Tibial artery (tissue), 4 donors: ENCODE measurements at regions not wholly inside any gene's neighbourhood (a gene's known extent, or its start where the extent isn't known, plus 50 kb on each side); places are given as distances from the start of the nearest gene placed in this dataset.
"Not testable (repeated sequence)": the region's sequence is repeated elsewhere in the genome, so short reads cannot be mapped to it uniquely, and the experiment has no call there.

Source experiments
- DNase-seq, 2 donors: peaks; one replicate each; pipeline ENCODE4 v3.0.0-alpha.2; 2019
- H3K27ac ChIP-seq, 2 donors: fragments of 200-600 bp; sonication (generic) in 1 of 2; 1 replicate in 1 of 2; 2 replicates in 1 of 2; pipeline ENCODE4 v1.5.1; 2018 to 2019; ENCODE audit warnings: mild to moderate bottlenecking in 1 of 2
- H3K27me3 ChIP-seq, 2 donors: fragments of 200-600 bp; sonication (generic) in 1 of 2; one replicate each; pipeline versions ENCODE4 v1.5.1 to v1.6.0; 2016 to 2019
- H3K36me3 ChIP-seq, 3 donors: fragments of 200-600 bp; sonication (generic) in 2 of 3; one replicate each; pipeline ENCODE4 v1.5.1; 2016 to 2019; ENCODE audit warnings: mild to moderate bottlenecking in 2 of 3
- H3K4me1 ChIP-seq, 4 donors: fragments of 200-600 bp; sonication (generic) in 2 of 4; 1 replicate in 3 of 4; 2 replicates in 1 of 4; pipeline ENCODE4 v1.5.1; 2016 to 2019
- H3K4me3 ChIP-seq, 2 donors: fragments of 200-600 bp; sonication (generic) in 1 of 2; 1 replicate in 1 of 2; 2 replicates in 1 of 2; pipeline ENCODE4 v1.5.1; 2018 to 2019; ENCODE audit warnings: mild to moderate bottlenecking in 2 of 2
- H3K9me3 ChIP-seq, 3 donors: fragments of 200-600 bp; sonication (generic) in 1 of 3; one replicate each; pipeline ENCODE4 v1.5.1; 2016 to 2019
- intact Hi-C: fragments of 100-400 bp; cut with DNase I; formaldehyde crosslinking; loops from one replicate; pipeline ENCODE4 v1.15.0; 2023; ENCODE audit warnings: low total_unique reads
- TF ChIP-seq, protein P1 (sequence below), 2 experiments: fragments of 200-600 bp in 1 of 2; fragments of 450-650 bp in 1 of 2; IDR thresholded peaks; one replicate each; pipeline ENCODE4 v1.5.1; 2017 to 2019; ENCODE audit warnings: antibody characterized with exemption in 2 of 2, mild to moderate bottlenecking in 1 of 2, moderate library complexity in 1 of 2

DNA sequence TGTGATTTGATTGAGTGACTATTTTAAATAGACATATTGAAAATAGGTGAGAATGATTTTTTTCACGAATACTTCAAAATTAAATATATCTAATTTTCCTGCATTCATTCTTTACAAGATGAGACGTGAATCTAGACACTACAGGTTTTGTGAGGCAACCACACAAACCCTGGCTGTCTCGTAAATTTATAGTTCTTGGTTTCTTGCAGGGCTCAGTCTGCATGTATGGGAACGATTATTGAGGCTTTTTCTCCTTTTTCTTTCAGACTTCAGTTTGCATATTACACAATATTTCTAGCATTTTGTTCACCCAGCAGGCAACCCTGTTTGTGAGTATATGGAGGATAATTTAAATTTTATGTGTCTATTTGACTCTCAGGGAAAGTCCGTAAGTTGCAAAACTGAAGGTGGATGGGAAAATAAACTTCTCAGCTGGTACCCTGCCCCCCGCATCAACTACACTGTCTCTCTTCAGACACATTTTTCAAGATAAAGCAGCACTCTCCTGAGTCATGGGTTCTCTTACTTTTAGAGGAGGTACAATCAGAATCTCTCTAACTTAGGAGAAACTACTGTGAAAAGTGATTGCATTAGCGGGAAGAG is 1349.3 kb downstream of the GRIK2 start:
- Histone ChIP-seq H3K9me3 (no peaks in the 10 kb centered on the region), H3K4me3 (no peak overlapping the region), H3K27me3 (no peaks in the 10 kb centered on the region), H3K36me3 (no peaks in the 10 kb centered on the region), H3K4me1 (peaks cover 0 to 3% (median under 1%) of the 10 kb centered on the region in 4 donors), H3K27ac (no peak overlapping the region)
- intact Hi-C loops: no loop called here
- no peak for DNase-seq
- TF ChIP-seq, protein P1, sequence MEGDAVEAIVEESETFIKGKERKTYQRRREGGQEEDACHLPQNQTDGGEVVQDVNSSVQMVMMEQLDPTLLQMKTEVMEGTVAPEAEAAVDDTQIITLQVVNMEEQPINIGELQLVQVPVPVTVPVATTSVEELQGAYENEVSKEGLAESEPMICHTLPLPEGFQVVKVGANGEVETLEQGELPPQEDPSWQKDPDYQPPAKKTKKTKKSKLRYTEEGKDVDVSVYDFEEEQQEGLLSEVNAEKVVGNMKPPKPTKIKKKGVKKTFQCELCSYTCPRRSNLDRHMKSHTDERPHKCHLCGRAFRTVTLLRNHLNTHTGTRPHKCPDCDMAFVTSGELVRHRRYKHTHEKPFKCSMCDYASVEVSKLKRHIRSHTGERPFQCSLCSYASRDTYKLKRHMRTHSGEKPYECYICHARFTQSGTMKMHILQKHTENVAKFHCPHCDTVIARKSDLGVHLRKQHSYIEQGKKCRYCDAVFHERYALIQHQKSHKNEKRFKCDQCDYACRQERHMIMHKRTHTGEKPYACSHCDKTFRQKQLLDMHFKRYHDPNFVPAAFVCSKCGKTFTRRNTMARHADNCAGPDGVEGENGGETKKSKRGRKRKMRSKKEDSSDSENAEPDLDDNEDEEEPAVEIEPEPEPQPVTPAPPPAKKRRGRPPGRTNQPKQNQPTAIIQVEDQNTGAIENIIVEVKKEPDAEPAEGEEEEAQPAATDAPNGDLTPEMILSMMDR (IDR thresholded peaks at IDR 0.05): no peak

DNA sequence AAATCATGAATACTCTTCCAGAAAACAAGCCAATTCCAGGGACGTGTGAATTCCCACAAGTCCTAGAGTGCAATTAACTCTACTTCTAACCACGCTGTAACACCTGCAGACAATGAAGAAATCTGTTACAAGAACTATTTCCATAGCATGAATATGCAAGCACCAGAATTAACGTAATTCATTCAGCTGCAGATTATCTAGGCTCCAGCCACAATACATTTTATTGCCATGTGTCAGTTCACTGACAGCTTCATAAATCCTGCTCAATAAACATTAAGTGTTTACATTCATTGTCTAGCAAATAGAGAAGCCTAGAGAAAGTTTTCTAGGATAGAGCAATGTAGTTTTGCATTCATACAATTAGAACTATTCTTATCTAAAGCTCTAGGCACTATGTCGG is 1348.5 kb downstream of the GRIK2 start:
- H3K27me3 ChIP-seq: no peaks in the 10 kb centered on the region
- intact Hi-C loops: no loop called here
- no peak overlapping the region for H3K4me3 ChIP-seq
- no peak for DNase-seq
- TF ChIP-seq, protein P1 (IDR thresholded peaks at IDR 0.05): no peak
- no peaks in the 10 kb centered on the region for H3K36me3 ChIP-seq
- H3K27ac ChIP-seq: no peak overlapping the region
- no peaks in the 10 kb centered on the region for H3K9me3 ChIP-seq
- H3K4me1 ChIP-seq: peaks cover 0 to 11% (median 4%) of the 10 kb centered on the region in 4 donors

DNA sequence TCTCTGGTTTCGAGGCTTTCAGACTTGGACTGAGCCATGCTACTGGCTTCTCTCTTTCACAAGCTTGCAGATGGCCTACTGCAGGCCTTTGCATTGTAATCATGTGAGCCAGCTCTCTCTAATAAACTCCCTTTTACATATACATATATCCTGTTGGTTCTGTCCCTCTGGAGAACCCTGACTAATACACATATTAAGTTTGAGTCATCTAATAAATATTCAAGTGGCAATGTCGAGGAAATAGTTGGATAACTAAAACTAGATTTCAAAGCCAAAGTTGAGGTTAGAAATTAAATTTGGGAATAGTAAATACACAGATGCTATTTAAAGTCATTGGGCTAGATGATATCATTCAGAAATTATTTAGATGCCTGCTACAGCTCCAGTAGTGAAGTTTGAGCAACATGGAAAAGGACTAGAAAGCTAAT is 1343.4 kb downstream of the GRIK2 start:
- Histone ChIP-seq H3K27me3 (no peaks in the 10 kb centered on the region), H3K4me3 (no peak overlapping the region), H3K36me3 (no peaks in the 10 kb centered on the region), H3K4me1 (peaks cover 0 to 18% (median 6%) of the 10 kb centered on the region in 4 donors), H3K9me3 (no peaks in the 10 kb centered on the region), H3K27ac (no peak overlapping the region)
- DNase-seq: no peak
- intact Hi-C loops: no loop called here
- TF ChIP-seq, protein P1 (IDR thresholded peaks at IDR 0.05): no peak

DNA sequence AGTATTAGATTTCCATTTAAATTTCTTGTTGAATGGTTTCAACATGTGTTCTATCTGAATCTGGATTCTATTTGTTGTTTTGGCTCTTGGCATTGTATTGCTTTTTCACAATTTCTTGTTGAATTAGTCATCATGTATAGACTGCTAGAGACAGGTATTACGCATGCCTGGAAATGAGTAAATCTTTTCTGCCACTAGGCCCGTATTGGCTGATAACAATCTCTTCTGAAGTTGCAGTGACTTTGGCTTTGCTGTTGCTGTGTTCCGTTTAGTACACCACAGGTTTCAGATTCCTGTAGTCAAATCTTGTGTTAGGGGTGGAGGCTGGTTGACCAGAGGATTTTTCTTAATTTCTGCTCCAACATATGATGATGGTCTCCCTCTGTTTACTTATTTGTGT is 1339.4 kb downstream of the GRIK2 start:
- Histone ChIP-seq H3K27ac (no peak overlapping the region), H3K4me1 (peaks cover 0 to 16% (median 6%) of the 10 kb centered on the region in 4 donors), H3K9me3 (no peaks in the 10 kb centered on the region), H3K4me3 (no peak overlapping the region), H3K36me3 (no peaks in the 10 kb centered on the region), H3K27me3 (no peaks in the 10 kb centered on the region)
- TF ChIP-seq, protein P1 (IDR thresholded peaks at IDR 0.05): no peak
- intact Hi-C loops: no loop called here
- no peak for DNase-seq

DNA sequence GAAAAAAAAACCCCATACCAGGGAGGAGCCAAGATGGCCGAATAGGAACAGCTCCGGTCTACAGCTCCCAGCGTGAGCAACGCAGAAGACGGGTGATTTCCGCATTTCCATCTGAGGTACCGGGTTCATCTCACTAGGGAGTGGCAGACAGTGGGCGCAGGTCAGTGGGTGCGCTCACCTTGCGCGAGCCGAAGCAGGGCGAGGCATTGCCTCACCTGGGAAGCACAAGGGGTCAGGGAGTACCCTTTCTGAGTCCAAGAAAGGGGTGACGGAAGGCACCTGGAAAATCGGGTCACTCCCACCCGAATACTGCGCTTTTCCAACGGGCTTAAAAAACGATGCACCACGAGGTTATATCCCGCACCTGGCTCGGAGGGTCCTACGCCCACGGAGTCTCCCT is 1328.6 kb downstream of the GRIK2 start:
- H3K9me3 ChIP-seq, H3K4me1 ChIP-seq, H3K27ac ChIP-seq, DNase-seq, H3K27me3 ChIP-seq, H3K4me3 ChIP-seq, H3K36me3 ChIP-seq, intact Hi-C loops: not testable (repeated sequence)

DNA sequence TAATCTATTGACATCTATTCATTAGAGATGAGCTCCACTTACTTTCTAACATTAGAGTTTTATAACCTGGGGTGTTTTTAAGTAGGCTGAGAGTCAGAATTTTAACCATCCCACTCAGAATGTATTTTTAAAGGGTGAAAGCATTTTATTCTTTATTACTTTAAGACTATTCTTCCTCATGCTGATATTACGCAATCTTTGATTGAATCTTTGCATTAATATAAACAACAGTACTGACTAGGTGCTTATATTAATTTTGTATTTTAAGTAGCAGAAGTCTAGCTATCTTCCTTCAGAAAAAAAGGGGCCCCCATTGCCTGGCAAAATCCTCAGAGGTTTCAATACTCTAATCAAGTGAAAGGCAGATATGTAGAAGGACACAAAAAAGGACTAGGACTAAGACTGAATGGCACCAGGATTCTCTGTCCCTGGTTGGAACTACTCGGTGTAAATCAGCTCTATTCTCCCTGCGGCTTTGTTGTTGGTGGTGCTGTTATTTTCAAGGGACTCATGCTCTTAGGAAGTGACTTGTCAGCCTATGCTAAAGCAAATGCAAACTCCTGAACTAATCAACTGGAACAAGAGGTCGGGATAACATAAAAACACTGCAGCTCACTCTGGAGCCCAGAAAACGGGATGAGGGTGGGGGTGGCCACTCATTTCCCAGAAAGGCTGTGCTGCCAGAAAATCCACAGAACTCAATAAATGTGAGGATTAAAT is 1324.4 kb downstream of the GRIK2 start:
- intact Hi-C loops: no loop called here
- no peak for DNase-seq
- TF ChIP-seq, protein P1 (IDR thresholded peaks at IDR 0.05): no peak

More for the DNA sequence above, 1324.4 kb downstream of the GRIK2 start:
- Histone ChIP-seq H3K36me3 (no peaks in the 10 kb centered on the region), H3K27me3 (no peaks in the 10 kb centered on the region), H3K9me3 (no peaks in the 10 kb centered on the region), H3K27ac (no peak overlapping the region), H3K4me3 (no peak overlapping the region), H3K4me1 (no peaks in the 10 kb centered on the region)
